Globus pallidus (tissue), 1 donor: ENCODE measurements at regions not wholly inside any gene's neighbourhood (a gene's known extent, or its start where the extent isn't known, plus 50 kb on each side); places are given as distances from the start of the nearest gene placed in this dataset.

Experiments
- DNase-seq: peaks from one replicate; pipeline ENCODE4 v3.0.0-alpha.2; 2015; ENCODE audit warnings: low spot score

DNA sequence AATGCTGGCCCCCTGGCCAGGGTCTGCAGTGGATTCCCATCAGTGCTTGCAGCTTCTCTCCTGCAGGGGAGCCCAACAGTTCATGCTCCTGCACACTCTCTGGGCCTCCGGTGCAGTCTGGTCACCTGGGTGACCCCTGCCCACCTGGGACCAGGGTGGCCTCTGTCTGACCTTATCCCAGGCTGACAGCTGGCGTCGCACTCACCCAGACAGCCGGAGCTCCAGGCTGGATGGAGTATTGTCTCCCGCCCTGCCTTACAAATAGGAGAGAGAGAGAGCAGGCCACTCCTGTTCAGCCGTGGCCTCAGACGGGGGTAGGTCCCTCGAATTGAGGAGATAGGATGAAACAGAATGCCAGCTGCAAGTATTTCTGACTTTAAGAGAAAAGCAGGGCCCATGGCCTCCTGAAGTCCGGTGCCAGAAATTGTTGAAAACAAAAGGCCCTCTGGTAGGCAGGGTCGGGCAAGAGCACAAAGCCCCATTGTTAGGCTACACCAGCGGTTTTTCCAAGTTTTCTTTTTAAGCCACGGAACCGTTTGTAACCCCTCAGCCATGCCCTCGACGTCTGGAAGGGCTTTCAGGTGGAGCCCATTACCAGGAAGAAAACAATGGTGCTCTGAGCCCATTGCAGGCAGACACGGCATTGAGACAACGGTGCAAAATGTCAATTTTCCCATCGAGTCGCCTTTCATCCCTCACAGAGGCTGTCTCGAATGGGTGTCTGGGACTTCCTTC lies 258.4 kb downstream of the BCL11A start:
- peak; percentile 87 for DNase-seq

GRCh38 chr2:60292242-60292641 lies 261.2 kb downstream of the BCL11A start:
- DNase-seq, result no peak

DNA sequence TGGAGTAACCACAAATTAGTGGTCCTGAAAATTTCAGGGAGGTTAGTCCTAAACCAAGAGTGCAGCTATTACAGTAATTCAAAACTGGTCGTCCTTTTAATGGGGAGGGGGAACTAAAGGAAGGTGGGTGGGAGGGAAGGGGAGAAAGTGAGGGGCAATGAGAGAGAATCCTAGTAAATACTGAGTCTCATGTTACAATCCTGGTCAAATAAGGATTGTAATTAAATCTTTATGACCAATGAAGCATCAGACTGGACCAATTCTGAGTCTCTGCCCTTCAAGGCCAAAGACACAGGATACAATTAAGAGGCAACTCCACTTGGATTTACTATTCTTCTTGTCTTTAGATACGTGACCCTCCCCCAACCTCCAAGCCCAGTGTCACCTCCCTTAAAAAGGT lies 262.9 kb downstream of the BCL11A start:
- no peak for DNase-seq

GRCh38 chr2:60285626-60286316 lies 267.7 kb downstream of the BCL11A start:
- DNase-seq, result no peak

GRCh38 chr2:60283626-60284025 lies 269.8 kb downstream of the BCL11A start:
- no peak for DNase-seq

DNA sequence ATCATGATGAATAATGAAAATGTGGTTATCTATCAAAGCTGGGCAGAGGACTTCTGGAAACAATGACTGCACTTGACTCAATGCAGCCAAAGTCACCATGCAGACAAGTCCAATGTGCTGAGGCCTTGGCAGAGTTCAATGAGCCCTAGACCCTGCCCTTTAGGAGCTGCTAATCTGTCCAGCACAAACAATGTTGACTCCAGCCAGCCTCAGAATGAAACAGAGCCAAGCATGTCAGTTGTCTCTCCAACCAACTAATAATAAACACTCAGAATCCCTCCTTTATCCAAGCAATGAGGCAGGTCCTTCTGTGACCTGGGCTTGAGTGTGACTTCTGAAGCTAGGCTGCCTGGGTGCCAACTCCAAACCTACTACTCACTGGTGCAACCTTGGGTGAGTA lies 270.6 kb downstream of the BCL11A start:
- DNase-seq, result no peak

DNA sequence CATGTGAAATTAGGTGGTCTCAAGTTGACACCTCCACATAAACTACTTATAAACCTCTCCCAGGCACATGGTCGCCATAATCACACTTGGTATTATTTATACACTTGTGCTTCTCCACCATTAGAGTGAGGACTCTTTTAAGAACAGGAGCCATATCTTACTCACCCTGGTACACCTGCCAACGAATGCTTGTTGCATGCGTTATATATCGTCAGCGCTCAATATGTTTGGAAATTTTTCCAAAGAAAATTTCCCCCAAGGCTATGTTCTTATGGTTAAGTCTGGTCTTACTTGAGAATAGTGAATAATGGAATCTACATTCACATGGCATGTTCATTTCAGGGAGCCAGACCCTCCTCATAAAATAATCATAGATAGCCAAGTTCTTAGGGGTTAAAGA lies 271.7 kb downstream of the BCL11A start:
- no peak for DNase-seq

DNA sequence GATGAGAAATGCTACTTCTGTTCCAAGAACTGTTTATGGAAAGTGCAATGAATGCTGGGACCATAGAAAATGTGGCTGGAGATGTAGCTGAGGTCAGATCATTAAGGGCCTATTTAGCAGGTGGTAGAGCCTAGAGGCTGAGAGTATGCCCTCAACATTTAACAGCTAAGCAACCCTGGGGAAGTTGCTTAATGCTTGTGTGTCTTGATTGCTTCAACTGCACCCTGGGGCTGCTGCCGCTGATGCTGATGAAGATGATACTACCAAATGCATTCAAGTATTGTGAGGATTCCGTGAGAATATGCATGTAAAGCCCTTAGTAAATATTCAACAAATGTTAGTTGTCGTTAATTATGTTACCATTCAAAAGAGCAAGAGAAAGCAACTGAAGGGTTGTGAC lies 273.2 kb downstream of the BCL11A start:
- DNase-seq, result no peak

DNA sequence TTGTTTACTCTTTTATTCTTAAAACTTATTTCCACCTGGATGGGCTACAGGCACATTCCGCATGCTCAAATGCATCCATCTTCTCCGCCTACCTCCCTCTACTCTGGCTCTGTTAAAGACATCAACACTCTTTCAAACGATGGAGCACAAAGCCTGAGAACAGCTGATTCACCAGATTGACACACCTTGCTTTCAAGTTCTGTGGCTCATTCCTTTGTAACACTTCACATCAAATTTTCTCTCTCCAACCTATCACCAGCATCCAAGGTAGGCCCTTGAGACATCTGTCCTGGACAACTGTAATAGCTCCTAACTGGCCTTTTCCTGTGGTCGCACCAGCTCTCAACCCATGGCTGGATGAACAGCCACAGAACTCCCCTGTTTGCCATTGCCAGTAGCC lies 274.5 kb downstream of the BCL11A start:
- DNase-seq, result no peak

DNA sequence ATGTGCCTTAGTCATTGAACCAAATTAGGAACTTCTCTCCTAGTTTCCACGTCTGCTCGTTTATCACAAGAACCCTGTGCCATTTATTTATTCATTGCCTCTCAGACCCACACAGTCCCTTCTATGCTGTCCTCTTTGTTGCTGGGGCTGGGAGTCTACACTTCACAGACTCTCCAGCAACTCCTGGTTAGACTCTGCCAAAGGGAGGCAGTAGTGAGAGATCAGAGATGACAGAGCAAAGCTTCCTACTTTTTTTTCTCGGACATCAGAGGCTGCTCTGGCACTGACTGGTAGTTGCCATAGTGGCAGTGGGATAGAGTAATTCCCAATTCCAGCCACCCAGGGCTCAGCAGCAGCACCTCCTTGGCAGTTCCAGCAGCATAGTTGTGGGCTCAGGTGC lies 277.5 kb downstream of the BCL11A start:
- DNase-seq, result no peak

GRCh38 chr2:60273836-60274235 lies 279.6 kb downstream of the BCL11A start:
- DNase-seq, result no peak

- no peak for DNase-seq
Measured at GRCh38 chr2:60271713-60272112, 281.7 kb downstream of the BCL11A start.

DNA sequence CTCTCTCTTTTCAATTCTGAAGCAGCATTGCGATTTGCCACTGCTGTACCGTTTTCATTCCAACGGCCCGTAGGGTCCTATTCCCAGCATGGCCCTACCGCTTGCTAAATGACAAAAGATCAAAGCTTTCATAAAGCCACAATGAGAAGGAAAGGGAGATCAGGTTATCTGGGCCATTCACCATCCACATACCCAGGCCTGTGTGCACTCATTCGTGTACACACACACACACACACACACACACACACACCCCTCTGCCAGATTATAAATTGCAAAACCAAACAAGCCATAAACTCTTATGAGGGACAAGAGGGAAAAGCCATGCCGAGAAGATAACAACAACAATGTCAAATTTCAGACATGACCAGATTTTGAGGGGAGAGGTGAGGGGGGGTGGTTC lies 282.3 kb downstream of the BCL11A start:
- no peak for DNase-seq

DNA sequence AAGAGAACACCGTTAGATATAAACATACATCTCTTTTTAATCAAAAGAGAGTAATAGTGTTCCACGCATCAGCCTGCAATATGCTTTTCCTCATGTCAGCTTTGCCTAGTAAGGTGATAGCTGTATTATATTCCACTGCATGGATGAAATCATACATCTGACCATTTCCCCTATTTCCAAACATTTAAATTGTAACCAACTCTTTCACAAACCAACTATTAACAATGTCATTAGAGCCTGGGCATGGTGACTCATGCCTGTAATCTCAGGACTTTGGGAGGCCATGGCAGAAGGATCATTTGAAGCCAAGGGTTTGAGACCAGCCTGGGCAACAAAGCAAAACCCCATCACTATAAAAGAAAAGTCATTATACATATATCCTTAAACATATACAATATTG lies 284.8 kb downstream of the BCL11A start:
- DNase-seq, result no peak

- DNase-seq, result no peak
Measured at GRCh38 chr2:60268032-60268431, 285.4 kb downstream of the BCL11A start.

GRCh38 chr2:60267122-60267521 lies 286.3 kb downstream of the BCL11A start:
- no peak for DNase-seq

- no peak for DNase-seq
Measured at GRCh38 chr2:60262178-60262577, 291.3 kb downstream of the BCL11A start.

DNA sequence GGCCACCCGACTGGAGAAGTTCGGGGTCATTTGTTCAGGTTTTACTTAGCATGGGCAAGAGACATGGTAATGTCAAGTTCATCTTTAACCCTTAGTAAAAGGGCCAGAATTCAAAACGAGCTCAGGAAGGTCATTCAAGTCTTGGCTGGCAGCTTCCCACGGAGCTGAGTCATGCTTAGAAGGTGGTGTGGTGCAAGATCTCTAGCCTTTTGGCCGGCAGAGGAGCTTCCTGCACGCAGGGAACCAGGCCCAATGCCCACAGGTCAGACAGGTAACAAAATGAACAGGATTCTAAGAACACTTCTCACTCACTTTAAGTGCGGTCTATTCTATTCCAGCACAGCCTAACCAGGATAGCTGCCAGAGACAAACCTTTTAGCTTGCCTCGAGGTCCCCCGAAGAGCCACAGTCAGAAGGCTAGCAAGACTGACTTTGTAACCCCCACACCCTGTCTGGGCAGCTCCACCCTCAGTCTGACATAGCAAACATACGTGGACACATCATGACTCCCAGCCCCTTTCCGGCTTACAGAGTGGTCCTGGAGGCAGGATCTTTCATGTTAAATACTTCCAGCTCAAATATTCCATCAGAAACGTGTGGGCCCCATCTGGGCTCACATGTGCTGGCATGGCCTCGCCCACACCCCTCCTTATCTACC lies 292.7 kb downstream of the BCL11A start:
- DNase-seq, result no peak

GRCh38 chr2:60259781-60260180 lies 293.7 kb downstream of the BCL11A start:
- DNase-seq, result no peak

DNA sequence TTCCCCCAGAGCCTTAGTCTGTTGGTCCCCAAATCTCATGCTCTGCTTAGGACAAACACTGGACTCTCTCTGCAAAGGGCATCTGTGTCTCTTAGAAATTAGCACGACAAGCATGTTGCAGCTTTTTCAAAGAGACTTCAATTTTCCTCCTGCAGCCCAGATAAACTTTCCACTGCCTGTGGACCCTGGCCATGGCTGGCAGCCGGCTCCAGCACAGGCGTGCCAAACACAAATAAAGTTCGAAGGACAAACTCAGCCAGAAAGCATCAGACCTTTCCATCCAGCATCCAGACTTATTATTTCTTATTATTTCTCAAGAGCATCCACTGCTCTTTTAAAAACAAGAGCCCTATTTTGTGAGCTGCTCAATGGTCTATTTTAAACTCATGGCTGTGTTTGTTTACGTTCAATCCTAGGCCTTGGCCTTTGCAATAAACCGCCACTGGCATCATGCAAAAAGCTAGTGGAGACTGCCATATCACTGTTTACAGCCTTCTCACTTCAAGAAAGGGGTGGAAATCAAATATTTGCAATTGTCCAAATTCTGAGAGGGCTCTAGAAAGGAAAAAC lies 300.8 kb downstream of the BCL11A start:
- DNase-seq, result peak; percentile 28

DNA sequence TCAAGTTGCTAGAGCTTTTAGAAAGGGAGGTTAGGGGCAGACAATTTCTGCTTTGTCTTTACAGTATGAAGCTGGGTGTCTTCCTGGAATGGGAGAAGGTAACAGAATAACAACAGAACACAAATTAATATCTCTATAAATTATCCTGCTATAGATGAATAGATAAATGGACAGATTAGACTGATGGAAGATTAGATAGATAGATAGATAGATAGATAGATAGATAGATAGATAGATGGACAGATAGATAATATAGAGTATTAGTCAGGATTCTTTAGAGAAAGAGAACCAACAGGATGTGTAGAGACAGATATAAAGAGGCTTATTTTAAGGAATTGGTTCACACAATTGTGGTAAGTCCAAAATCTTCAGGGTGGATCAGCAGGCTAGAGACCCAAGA lies 302.2 kb downstream of the BCL11A start:
- no peak for DNase-seq

GRCh38 chr2:60249879-60250278 lies 303.6 kb downstream of the BCL11A start:
- no peak for DNase-seq

- DNase-seq, result no peak
Measured at GRCh38 chr2:60247471-60247870, 306.0 kb downstream of the BCL11A start.
